PC-9 (cell line): ENCODE measurements at regions not wholly inside any gene's neighbourhood (a gene's known extent, or its start where the extent isn't known, plus 50 kb on each side); places are given as distances from the start of the nearest gene placed in this dataset.

Source experiments
- CTCF ChIP-seq: fragments of 200-600 bp; sonication (generic); conservative IDR thresholded peaks from 2 replicates; pipeline ENCODE4 v1.6.1; 2017; ENCODE audit warnings: mixed run types, antibody characterized with exemption, mild to moderate bottlenecking, moderate library complexity
- EZH2 ChIP-seq: fragments of 200-600 bp; sonication (generic); IDR thresholded peaks from 2 replicates; pipeline ENCODE4 v1.8.0; 2017; ENCODE audit warnings: antibody characterized with exemption, low read depth

- TF ChIP-seq CTCF (no peak), EZH2 (no peak)
Measured at GRCh38 chr1:203407296-203407695, 56.4 kb upstream of the FMOD start.
